HCT116 (cell line): ENCODE measurements at regions not wholly inside any gene's neighbourhood (a gene's known extent, or its start where the extent isn't known, plus 50 kb on each side); places are given as distances from the start of the nearest gene placed in this dataset.

ENCODE experiments used
- CEBPB ChIP-seq: IDR thresholded peaks from 2 replicates; pipeline ENCODE4 v1.6.1; 2012; ENCODE audit warnings: low read depth
- EGR1 ChIP-seq: IDR thresholded peaks from 2 replicates; pipeline ENCODE4 v1.6.1; 2012; ENCODE audit warnings: low read depth
- EZH2 ChIP-seq: fragments of 200-600 bp; sonication (generic); IDR thresholded peaks from 2 replicates; pipeline ENCODE4 v1.6.1; 2017; ENCODE audit warnings: antibody characterized with exemption, mixed run types
- POLR2A ChIP-seq: IDR thresholded peaks from 2 replicates; pipeline ENCODE4 v1.7.0; 2011; ENCODE audit warnings: borderline replicate concordance; ENCODE audit not compliant: insufficient read depth, insufficient read length; ENCODE audit errors: extremely low read depth
- POLR2AphosphoS5 ChIP-seq: IDR thresholded peaks from 2 replicates; pipeline ENCODE4 v1.6.1; 2011; ENCODE audit warnings: mild to moderate bottlenecking, low read depth, low read length, moderate library complexity
- SIN3A ChIP-seq: IDR thresholded peaks from 2 replicates; pipeline ENCODE4 v1.6.1; 2012; ENCODE audit warnings: low read depth
- ZFX ChIP-seq: fragments of 450-650 bp; IDR thresholded peaks from 2 replicates; pipeline ENCODE4 v1.6.1; 2017
- TF ChIP-seq, protein P1 (sequence below): IDR thresholded peaks from 2 replicates; pipeline ENCODE4 v1.6.1; 2012
- TF ChIP-seq, protein P2 (sequence below), 3 experiments: fragments of 200-600 bp in 1 of 3; sonication (generic) in 1 of 3; IDR thresholded peaks in 2 of 3; conservative IDR thresholded peaks in 1 of 3; 2 replicates each; pipeline ENCODE4 v1.5.1; 2012 to 2017; ENCODE audit warnings: low read depth in 2 of 3, low read length in 2 of 3, antibody characterized with exemption in 1 of 3, borderline replicate concordance in 1 of 3, control low read depth in 1 of 3, mild to moderate bottlenecking in 1 of 3, mixed read lengths in 1 of 3, mixed run types in 1 of 3, moderate library complexity in 1 of 3; ENCODE audit not compliant: insufficient read depth in 1 of 3
- TF ChIP-seq, protein P3 (sequence below): IDR thresholded peaks from 2 replicates; pipeline ENCODE4 v1.6.1; 2012; ENCODE audit warnings: low read depth
- TF ChIP-seq, protein P4 (sequence below): IDR thresholded peaks from 2 replicates; pipeline ENCODE4 v1.6.1; 2012

DNA sequence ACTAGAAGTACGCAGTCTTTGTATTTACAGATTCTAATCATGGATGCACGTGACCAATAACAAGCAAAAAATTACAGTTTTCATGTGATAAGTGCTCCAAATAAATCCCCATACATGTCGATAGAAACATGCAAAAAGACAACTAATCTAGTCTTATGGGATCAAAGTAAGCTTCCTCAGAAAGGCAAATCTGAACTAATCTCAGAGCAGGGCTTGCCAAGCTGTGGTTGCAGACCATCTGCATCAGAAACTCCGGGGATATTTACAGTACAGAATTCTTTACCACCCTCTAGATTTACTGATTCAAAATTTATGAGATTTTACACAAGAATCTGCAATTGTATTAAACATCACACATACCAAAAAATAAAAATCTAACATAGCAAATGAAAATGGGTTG is 1435.5 kb downstream of the MRPL39 start:
- no peak for TF ChIP-seq CEBPB
- TF ChIP-seq, protein P1, sequence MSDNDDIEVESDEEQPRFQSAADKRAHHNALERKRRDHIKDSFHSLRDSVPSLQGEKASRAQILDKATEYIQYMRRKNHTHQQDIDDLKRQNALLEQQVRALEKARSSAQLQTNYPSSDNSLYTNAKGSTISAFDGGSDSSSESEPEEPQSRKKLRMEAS: no peak
- no peak for TF ChIP-seq ZFX
- TF ChIP-seq, protein P2, sequence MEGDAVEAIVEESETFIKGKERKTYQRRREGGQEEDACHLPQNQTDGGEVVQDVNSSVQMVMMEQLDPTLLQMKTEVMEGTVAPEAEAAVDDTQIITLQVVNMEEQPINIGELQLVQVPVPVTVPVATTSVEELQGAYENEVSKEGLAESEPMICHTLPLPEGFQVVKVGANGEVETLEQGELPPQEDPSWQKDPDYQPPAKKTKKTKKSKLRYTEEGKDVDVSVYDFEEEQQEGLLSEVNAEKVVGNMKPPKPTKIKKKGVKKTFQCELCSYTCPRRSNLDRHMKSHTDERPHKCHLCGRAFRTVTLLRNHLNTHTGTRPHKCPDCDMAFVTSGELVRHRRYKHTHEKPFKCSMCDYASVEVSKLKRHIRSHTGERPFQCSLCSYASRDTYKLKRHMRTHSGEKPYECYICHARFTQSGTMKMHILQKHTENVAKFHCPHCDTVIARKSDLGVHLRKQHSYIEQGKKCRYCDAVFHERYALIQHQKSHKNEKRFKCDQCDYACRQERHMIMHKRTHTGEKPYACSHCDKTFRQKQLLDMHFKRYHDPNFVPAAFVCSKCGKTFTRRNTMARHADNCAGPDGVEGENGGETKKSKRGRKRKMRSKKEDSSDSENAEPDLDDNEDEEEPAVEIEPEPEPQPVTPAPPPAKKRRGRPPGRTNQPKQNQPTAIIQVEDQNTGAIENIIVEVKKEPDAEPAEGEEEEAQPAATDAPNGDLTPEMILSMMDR (IDR thresholded peaks at IDR 0.05 in 2 of 3, conservative IDR thresholded peaks at IDR 0.05 in 1 of 3; ENCODE audit: borderline replicate concordance in 1 of 3, insufficient read depth in 1 of 3, low read depth in 2 of 3, low read length in 2 of 3): no peak
- TF ChIP-seq EZH2: no peak
- TF ChIP-seq POLR2A: no peak
- TF ChIP-seq, protein P3, sequence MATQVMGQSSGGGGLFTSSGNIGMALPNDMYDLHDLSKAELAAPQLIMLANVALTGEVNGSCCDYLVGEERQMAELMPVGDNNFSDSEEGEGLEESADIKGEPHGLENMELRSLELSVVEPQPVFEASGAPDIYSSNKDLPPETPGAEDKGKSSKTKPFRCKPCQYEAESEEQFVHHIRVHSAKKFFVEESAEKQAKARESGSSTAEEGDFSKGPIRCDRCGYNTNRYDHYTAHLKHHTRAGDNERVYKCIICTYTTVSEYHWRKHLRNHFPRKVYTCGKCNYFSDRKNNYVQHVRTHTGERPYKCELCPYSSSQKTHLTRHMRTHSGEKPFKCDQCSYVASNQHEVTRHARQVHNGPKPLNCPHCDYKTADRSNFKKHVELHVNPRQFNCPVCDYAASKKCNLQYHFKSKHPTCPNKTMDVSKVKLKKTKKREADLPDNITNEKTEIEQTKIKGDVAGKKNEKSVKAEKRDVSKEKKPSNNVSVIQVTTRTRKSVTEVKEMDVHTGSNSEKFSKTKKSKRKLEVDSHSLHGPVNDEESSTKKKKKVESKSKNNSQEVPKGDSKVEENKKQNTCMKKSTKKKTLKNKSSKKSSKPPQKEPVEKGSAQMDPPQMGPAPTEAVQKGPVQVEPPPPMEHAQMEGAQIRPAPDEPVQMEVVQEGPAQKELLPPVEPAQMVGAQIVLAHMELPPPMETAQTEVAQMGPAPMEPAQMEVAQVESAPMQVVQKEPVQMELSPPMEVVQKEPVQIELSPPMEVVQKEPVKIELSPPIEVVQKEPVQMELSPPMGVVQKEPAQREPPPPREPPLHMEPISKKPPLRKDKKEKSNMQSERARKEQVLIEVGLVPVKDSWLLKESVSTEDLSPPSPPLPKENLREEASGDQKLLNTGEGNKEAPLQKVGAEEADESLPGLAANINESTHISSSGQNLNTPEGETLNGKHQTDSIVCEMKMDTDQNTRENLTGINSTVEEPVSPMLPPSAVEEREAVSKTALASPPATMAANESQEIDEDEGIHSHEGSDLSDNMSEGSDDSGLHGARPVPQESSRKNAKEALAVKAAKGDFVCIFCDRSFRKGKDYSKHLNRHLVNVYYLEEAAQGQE: no peak
- TF ChIP-seq SIN3A: no peak
- no peak for TF ChIP-seq EGR1
- TF ChIP-seq, protein P4, sequence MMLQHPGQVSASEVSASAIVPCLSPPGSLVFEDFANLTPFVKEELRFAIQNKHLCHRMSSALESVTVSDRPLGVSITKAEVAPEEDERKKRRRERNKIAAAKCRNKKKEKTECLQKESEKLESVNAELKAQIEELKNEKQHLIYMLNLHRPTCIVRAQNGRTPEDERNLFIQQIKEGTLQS: no peak
- TF ChIP-seq POLR2AphosphoS5: no peak
